ENCODE measurements at regions not wholly inside any gene's neighbourhood (a gene's known extent, or its start where the extent isn't known, plus 50 kb on each side); places are given as distances from the start of the nearest gene placed in this dataset.

DNA sequence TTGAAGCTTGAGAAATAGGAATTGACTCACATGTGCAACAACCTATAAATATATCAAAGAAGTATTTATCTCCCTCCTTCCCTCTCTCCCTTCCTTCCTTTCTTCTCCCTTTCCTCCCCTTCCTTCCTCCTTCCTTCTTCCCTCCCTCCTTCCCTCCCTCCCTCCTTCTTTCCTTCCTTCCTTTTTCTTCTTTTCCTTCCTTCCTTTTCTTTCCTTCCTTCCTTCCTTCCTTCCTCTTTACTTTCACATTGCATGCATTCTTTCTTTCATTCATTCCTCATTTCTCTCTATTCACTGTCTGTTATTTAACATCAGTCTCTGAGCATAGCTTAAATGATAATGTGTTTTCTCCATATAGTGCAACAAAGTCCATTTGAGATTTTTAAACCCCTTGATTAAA lies 214.2 kb downstream of the CHRM3 start:
- DNase-seq (ENCODE audit: low read depth in 3 of 3) = no peak

- DNase-seq (ENCODE audit: low read depth in 3 of 3) = no peak
These were observed 214.7 kb downstream of the CHRM3 start for GRCh38 chr1:239601108-239601507.

- DNase-seq (ENCODE audit: low read depth in 3 of 3) = no peak
These were observed 217.2 kb downstream of the CHRM3 start for GRCh38 chr1:239603530-239603929.

DNA sequence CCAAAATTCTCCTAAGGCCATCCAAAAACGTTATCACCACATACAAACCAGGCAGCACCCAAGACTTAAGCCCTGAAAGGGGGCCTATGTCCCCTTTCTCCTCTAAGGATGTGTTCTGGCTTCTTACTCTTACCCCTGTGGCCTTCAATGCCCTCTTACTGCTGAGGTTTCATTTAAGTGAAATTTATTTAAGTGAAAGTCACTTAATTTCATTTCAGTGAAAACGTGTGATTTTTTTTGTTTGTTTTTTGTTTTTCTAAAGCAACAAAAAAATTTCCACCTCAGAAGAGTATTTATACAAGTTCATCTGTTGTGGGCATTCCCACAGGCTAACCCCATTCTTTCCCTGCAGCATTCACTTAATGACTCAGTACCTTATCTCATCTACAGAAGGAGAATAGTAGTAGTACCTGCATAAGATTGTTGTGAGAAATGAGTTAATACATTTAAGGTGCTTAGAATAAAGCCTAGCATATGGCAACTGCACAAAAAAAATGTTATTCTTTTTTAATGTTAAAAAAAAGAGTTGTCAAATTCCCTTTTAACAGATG lies 220.6 kb downstream of the CHRM3 start:
- no peak for DNase-seq (ENCODE audit: low read depth in 3 of 3)

DNA sequence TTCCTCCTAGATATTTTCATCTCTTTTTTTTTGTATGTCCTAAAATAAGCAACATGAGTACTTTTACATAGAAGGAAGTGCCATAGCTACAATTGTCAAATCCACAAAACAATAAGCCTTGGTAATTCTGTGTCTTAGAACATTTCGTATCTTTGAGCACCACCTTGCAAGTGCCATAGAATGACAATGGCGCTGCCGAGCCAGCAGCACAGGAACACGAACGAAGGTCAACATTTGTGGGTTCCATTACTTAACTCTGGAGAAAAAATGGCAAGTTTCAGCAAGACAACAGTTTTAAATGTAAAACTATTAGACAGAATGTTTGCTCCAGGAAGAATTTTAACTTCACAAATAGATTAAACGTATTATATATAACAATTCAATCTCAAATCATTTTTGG lies 222.1 kb downstream of the CHRM3 start:
- DNase-seq (ENCODE audit: low read depth in 3 of 3) = no peak

DNA sequence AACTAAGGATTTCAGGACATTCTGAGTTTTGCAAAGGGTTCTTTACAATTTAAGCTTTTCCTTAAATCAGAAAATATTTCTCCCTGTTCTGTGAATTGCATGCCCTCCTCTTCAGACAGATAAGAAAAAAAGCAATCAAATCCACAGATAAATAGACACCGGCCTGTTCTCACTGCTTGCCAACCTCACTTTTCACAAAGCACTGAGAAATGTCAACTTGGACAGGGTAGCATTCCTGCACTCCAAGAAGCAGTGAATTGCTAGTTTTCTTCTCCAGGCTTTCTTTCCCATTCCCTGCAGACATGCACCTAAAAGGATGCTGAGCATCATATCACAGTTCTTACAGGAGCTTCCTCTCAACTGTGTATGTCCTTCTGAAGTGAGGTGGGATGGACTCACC lies 226.0 kb downstream of the CHRM3 start:
- no peak for DNase-seq (ENCODE audit: low read depth in 3 of 3)

GRCh38 chr1:239616673-239617072 lies 230.3 kb downstream of the CHRM3 start:
- DNase-seq (ENCODE audit: low read depth in 3 of 3) = no peak

DNA sequence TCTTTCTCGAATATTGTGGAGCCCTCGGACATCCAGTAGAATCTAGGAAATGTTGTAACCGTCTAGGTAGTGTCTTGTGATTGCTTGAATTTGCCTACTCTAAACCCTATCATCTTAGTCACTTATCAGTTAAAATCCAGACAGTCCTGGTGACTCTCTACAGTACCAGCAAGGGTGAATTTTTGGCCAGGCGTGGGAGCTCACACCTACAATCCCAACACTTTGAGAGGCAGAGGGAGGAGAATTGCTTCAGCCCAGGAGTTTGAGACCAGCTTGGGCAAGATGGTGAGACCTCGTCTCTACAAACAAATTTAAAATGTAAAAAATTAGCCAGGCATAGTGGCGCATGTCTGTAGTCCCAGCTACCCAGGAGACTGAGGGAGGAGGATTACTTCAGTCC lies 230.9 kb downstream of the CHRM3 start:
- DNase-seq (ENCODE audit: low read depth in 3 of 3) = no peak

- no peak for DNase-seq (ENCODE audit: low read depth in 3 of 3)
These were observed 231.4 kb downstream of the CHRM3 start for GRCh38 chr1:239617731-239618130.

DNA sequence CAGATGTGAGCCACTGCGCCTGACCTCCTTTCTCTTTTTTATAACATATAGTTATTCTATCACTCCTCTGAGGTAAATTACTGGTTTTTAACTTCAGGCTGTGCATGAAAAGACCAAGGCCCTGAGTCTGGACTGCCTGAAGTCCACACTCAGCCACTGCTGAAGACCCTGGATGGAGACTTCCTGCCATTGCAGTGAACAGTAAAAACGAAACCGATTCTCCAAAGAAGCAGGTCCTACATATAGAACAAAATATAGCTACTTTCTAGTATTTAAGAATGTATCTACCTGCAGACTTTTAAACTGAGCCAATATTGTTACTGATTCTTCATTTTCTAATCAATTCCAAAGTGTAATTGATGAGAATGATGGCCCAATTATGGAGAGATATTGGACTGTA lies 232.8 kb downstream of the CHRM3 start:
- no peak for DNase-seq (ENCODE audit: low read depth in 3 of 3)

- DNase-seq (ENCODE audit: low read depth in 3 of 3) = no peak
These were observed 244.4 kb downstream of the CHRM3 start for GRCh38 chr1:239630767-239631166.

GRCh38 chr1:239633432-239633831 lies 247.1 kb downstream of the CHRM3 start:
- no peak for DNase-seq (ENCODE audit: low read depth in 3 of 3)

- DNase-seq (ENCODE audit: low read depth in 3 of 3) = no peak
These were observed 248.9 kb downstream of the CHRM3 start for GRCh38 chr1:239635276-239635675.

DNA sequence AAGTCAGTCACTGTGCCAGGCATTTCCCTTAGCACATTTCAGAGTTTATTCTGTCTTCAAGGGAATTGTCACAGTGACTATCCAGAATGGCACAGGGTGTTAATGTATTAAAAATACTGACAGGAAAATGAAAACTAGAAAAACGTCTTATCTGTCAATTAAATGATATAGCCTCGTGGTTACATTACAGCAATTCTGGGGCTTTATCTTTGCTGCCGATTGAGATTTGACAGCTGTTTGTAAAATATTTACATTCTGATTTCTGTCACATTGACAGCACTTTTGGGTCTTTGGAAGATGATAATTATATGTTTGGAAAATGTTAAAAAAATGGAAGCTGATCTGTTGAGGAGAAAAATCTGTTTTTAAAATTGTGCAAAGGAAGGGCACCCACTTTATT lies 250.0 kb downstream of the CHRM3 start:
- DNase-seq (ENCODE audit: low read depth in 3 of 3) = no peak

- DNase-seq (ENCODE audit: low read depth in 3 of 3) = no peak
These were observed 258.2 kb downstream of the CHRM3 start for GRCh38 chr1:239644604-239645003.

GRCh38 chr1:239647045-239647444 lies 260.7 kb downstream of the CHRM3 start:
- DNase-seq (ENCODE audit: low read depth in 3 of 3) = no peak

DNA sequence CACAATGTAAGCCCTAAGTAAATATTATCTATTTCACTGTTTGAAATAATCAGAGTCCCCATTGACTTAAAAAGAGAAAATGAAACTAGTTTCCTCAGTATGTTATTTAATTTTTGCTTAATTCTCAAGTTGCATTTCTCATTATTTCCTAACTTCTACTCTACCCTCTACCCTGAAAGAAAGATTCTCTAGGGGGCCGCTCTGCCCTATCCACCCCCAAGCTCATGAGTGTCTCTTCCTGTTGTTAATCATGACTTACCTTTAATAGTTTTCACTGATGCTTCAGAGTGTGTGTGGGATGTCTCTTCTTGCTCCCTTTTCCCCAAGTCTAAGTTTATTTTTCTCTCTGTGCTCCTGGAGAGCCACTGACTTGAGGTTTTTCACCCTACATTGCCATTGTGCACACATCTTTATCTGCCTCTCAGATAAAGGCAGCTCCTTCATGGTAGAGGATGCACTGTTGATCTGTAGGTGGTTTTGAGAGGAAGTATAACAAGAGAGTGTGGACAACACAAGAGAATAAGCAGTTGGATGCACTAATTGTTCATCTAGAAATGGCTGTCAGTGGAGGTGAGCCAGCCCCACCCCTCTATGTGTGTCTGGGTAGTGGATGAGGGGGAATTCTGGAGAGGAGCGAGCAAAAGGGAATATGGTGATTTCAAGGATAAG lies 261.7 kb downstream of the CHRM3 start:
- no peak for DNase-seq (ENCODE audit: low read depth in 3 of 3)

DNA sequence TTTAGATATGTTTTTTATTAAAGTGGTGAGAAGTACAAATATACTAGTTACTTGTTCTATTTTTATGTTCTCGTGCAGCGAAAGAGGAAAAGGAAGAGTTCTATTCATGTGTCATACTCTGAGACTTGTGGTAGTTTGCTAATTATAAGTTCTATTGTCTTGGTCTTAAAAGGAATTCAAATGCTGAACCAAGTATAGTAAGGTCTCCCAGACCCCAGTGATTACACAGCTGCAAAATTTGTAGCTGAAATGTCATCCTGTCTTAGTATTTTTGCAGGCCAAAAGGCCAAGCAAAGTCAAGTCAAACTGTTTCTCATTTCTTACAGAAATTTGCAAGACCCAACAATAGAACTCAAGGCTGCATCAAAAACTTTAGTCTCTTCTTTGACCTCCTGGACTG lies 268.7 kb downstream of the CHRM3 start:
- no peak for DNase-seq (ENCODE audit: low read depth in 3 of 3)

DNA sequence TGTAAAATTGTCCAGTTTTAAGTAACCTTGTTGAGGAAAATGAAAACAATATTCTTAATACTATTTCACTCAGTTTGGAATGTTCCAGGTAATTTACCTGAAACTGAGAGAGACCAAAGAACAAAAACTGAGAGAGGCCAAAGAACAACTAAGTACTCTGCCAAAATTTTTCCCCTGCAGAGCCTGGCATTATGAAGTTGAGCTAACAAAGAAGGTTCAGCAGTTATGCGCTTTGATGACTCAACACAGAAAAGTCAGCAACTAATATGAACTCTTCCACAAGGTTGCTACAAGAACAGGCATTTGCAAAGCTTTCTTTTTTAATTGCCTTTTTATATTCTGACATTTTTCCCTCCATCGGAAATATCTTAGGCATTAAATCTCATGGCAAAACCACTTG lies 270.9 kb downstream of the CHRM3 start:
- DNase-seq (ENCODE audit: low read depth in 3 of 3) = no peak

DNA sequence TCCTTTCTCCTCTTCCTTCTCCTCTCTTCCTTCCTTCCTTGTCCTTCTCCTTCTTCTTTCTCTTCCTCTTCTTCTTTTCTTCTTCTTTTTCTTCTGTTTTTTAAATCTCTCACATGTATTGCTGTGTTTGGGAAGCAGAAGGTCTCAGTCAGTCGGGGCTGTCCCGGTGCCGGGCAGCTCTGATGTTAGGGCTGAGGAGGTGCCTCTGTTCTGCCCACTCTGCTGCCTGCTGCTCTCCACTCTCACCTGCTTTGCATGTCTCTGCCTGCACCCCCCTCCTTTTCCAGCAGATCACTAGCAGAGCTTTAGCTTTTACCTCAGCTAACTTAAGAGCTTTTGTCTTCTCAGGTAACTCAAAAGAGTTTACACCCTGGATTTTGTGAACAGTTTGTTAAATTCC lies 276.6 kb downstream of the CHRM3 start:
- no peak for DNase-seq (ENCODE audit: low read depth in 3 of 3)

GRCh38 chr1:239672256-239672655 lies 285.9 kb downstream of the CHRM3 start:
- DNase-seq (ENCODE audit: low read depth in 3 of 3) = no peak

GRCh38 chr1:239675735-239676134 lies 289.4 kb downstream of the CHRM3 start:
- DNase-seq (ENCODE audit: low read depth in 3 of 3) = no peak

- DNase-seq (ENCODE audit: low read depth in 3 of 3) = no peak
These were observed 290.3 kb downstream of the CHRM3 start for GRCh38 chr1:239676522-239677273.
